CD14-positive monocyte (primary cell): ENCODE measurements at regions not wholly inside any gene's neighbourhood (a gene's known extent, or its start where the extent isn't known, plus 50 kb on each side); places are given as distances from the start of the nearest gene placed in this dataset.

Source experiments
- DNase-seq, 3 donors: peaks; one replicate each; pipeline ENCODE4 v3.0.0-alpha.2; 2011 to 2022
- H2AFZ ChIP-seq: 2 replicates; pipeline ENCODE4 v1.6.0; 2012; ENCODE audit warnings: mild to moderate bottlenecking, low read depth, low read length, inconsistent platforms; ENCODE audit not compliant: insufficient read depth, poor library complexity, severe bottlenecking
- H3K27ac ChIP-seq, 2 donors: 1 replicate in 1 of 2; 2 replicates in 1 of 2; pipeline ENCODE4 v1.5.1; 2012 to 2013; ENCODE audit warnings: low read length in 2 of 2, control low read depth in 1 of 2, inconsistent platforms in 1 of 2, low read depth in 1 of 2, mild to moderate bottlenecking in 1 of 2
- H3K27me3 ChIP-seq, 2 donors: one replicate each; pipeline versions ENCODE4 v1.6.0 to v1.6.1; 2011 to 2013; ENCODE audit warnings: low read length in 2 of 2; ENCODE audit not compliant: control insufficient read depth in 2 of 2, insufficient read depth in 2 of 2
- H3K36me3 ChIP-seq, 2 donors: replicated peaks in 1 of 2; 1 replicate in 1 of 2; 2 replicates in 1 of 2; pipeline versions ENCODE4 v1.5.1 to v1.6.1; 2012 to 2013; ENCODE audit warnings: low read length in 2 of 2, control low read depth in 1 of 2, inconsistent platforms in 1 of 2, mild to moderate bottlenecking in 1 of 2; ENCODE audit not compliant: insufficient read depth in 2 of 2, control insufficient read depth in 1 of 2
- H3K4me1 ChIP-seq, 2 donors: 1 replicate in 1 of 2; 2 replicates in 1 of 2; pipeline versions ENCODE4 v1.5.1 to v1.6.1; 2012 to 2013; ENCODE audit warnings: low read length in 2 of 2, control low read depth in 1 of 2, inconsistent platforms in 1 of 2, mild to moderate bottlenecking in 1 of 2, moderate library complexity in 1 of 2; ENCODE audit not compliant: insufficient read depth in 2 of 2, control insufficient read depth in 1 of 2
- H3K4me2 ChIP-seq: replicated peaks from 2 replicates; pipeline ENCODE3; 2012; ENCODE audit warnings: low read length, moderate library complexity, mild to moderate bottlenecking; ENCODE audit not compliant: poor library complexity, severe bottlenecking; ENCODE audit errors: extremely low read depth
- H3K4me3 ChIP-seq, 3 experiments: fragments of 200-600 bp in 1 of 3; sonication (generic) in 1 of 3; replicated peaks in 1 of 3; 1 replicate in 2 of 3; 2 replicates in 1 of 3; pipeline ENCODE4 v1.5.1; 2011 to 2013; ENCODE audit warnings: low read length in 3 of 3, mild to moderate bottlenecking in 3 of 3, control low read depth in 2 of 3, low read depth in 2 of 3, inconsistent platforms in 1 of 3, moderate library complexity in 1 of 3
- H3K79me2 ChIP-seq: 2 replicates; pipeline ENCODE4 v1.6.0; 2012; ENCODE audit warnings: mild to moderate bottlenecking, control low read depth, inconsistent platforms, low read length, moderate library complexity; ENCODE audit not compliant: insufficient read depth
- H3K9ac ChIP-seq: 2 replicates; pipeline ENCODE4 v1.6.0; 2017; ENCODE audit warnings: low read length, mild to moderate bottlenecking; ENCODE audit not compliant: insufficient read depth, poor library complexity, severe bottlenecking
- H3K9me3 ChIP-seq, 2 donors: replicated peaks in 1 of 2; 1 replicate in 1 of 2; 2 replicates in 1 of 2; pipeline versions ENCODE4 v1.5.1 to v1.6.1; 2012 to 2013; ENCODE audit warnings: low read length in 2 of 2, control low read depth in 1 of 2; ENCODE audit not compliant: control insufficient read depth in 1 of 2, insufficient read depth in 1 of 2
- H4K20me1 ChIP-seq: 2 replicates; pipeline ENCODE4 v1.6.0; 2012; ENCODE audit warnings: mild to moderate bottlenecking, low read length, control low read depth, moderate library complexity; ENCODE audit not compliant: insufficient read depth
- H3K27ac Mint-ChIP-seq, 7 donors: one replicate each; pipeline ENCODE4 v1.8.0; 2020; ENCODE audit warnings: mild to moderate bottlenecking in 7 of 7, mixed read lengths in 7 of 7, moderate library complexity in 6 of 7, inconsistent platforms in 2 of 7
- H3K27me3 Mint-ChIP-seq, 3 donors: one replicate each; pipeline ENCODE4 v1.8.0; 2021 to 2022; ENCODE audit warnings: low read depth in 3 of 3, mild to moderate bottlenecking in 3 of 3, mixed read lengths in 3 of 3, moderate library complexity in 3 of 3, inconsistent platforms in 1 of 3
- H3K36me3 Mint-ChIP-seq, 2 donors: one replicate each; pipeline ENCODE4 v1.8.0; 2020; ENCODE audit warnings: mixed read lengths in 2 of 2, inconsistent platforms in 1 of 2, mild to moderate bottlenecking in 1 of 2
- H3K4me1 Mint-ChIP-seq: one replicate; pipeline ENCODE4 v1.8.0; 2020; ENCODE audit warnings: mild to moderate bottlenecking, mixed read lengths
- H3K4me3 Mint-ChIP-seq, 2 donors: one replicate each; pipeline ENCODE4 v1.8.0; 2020; ENCODE audit warnings: mild to moderate bottlenecking in 2 of 2, mixed read lengths in 2 of 2, moderate library complexity in 1 of 2
- H3K9me3 Mint-ChIP-seq, 7 donors: one replicate each; pipeline ENCODE4 v1.8.0; 2020 to 2022; ENCODE audit warnings: mixed read lengths in 7 of 7, mild to moderate bottlenecking in 6 of 7, moderate library complexity in 6 of 7, inconsistent platforms in 2 of 7
- CTCF ChIP-seq: fragments of 200-600 bp; IDR thresholded peaks from one replicate; pipeline ENCODE4 v1.8.0; 2022; ENCODE audit warnings: antibody characterized with exemption, mild to moderate bottlenecking
- WGBS: methylation state at CpG from one replicate; pipeline ENCODE4 v1.1.5; 2013; ENCODE audit warnings: missing lambda C conversion rate; ENCODE audit not compliant: insufficient coverage; 5-methylcytosine and 5-hydroxymethylcytosine counted together
- intact Hi-C, 2 donors: fragments of 100-400 bp; cut with micrococcal nuclease; formaldehyde crosslinking; loops; one replicate each; pipeline versions ENCODE4 v1.15.0 to v1.15.1; 2023

GRCh38 chr1:4267381-4268261 is 367.5 kb upstream of the C1orf174 start:
- H3K36me3 ChIP-seq: no peaks in the 10 kb centered on the region
- no peaks in the 10 kb centered on the region for H4K20me1 ChIP-seq
- no peaks in the 10 kb centered on the region for H3K9me3 ChIP-seq
- H3K4me1 ChIP-seq: no peaks in the 10 kb centered on the region
- intact Hi-C loops: no loop called here
- H3K27ac Mint-ChIP-seq: no peak overlapping the region
- H3K4me1 Mint-ChIP-seq: no peaks in the 10 kb centered on the region
- no peak overlapping the region for H2AFZ ChIP-seq
- peaks cover 0 to 5% (median 2%) of the 10 kb centered on the region in 7 donors for H3K9me3 Mint-ChIP-seq
- no peak overlapping the region for H3K9ac ChIP-seq
- H3K27me3 Mint-ChIP-seq: peaks cover 1 to 7% (median 3%) of the 10 kb centered on the region in 3 donors
- no peak overlapping the region for H3K4me2 ChIP-seq
- no peak overlapping the region for H3K4me3 ChIP-seq
- WGBS: 60% methylated on average over 8 of the region's 12 CpGs
- no peak overlapping the region for H3K27ac ChIP-seq
- TF ChIP-seq CTCF: no peak
- H3K79me2 ChIP-seq: no peaks in the 10 kb centered on the region
- H3K36me3 Mint-ChIP-seq: no peaks in the 10 kb centered on the region
- no peak overlapping the region for H3K4me3 Mint-ChIP-seq
- DNase-seq: no peak
- H3K27me3 ChIP-seq: no peaks in the 10 kb centered on the region

- no peak for DNase-seq
- Histone ChIP-seq H3K4me3 (no peak overlapping the region), H3K27ac (no peak overlapping the region), H3K36me3 (no peaks in the 10 kb centered on the region), H3K9me3 (no peaks in the 10 kb centered on the region), H3K4me2 (no peak overlapping the region), H3K79me2 (no peaks in the 10 kb centered on the region), H3K9ac (no peak overlapping the region), H3K4me1 (no peaks in the 10 kb centered on the region), H3K27me3 (no peaks in the 10 kb centered on the region), H4K20me1 (no peaks in the 10 kb centered on the region), H2AFZ (no peak overlapping the region)
- Mint-ChIP-seq H3K27me3 (peaks cover 1 to 7% (median 3%) of the 10 kb centered on the region in 3 donors), H3K36me3 (no peaks in the 10 kb centered on the region), H3K27ac (no peak overlapping the region), H3K4me3 (no peak overlapping the region), H3K9me3 (peaks cover 0 to 5% (median 2%) of the 10 kb centered on the region in 7 donors), H3K4me1 (no peaks in the 10 kb centered on the region)
- no peak for TF ChIP-seq CTCF
- 93% methylated on average over 6 of the region's 15 CpGs for WGBS
- intact Hi-C loops: no loop called here
Measured at GRCh38 chr1:4268262-4268888, 368.3 kb upstream of the C1orf174 start.
